ENCODE measurements at regions not wholly inside any gene's neighbourhood (a gene's known extent, or its start where the extent isn't known, plus 50 kb on each side); places are given as distances from the start of the nearest gene placed in this dataset.

DNA sequence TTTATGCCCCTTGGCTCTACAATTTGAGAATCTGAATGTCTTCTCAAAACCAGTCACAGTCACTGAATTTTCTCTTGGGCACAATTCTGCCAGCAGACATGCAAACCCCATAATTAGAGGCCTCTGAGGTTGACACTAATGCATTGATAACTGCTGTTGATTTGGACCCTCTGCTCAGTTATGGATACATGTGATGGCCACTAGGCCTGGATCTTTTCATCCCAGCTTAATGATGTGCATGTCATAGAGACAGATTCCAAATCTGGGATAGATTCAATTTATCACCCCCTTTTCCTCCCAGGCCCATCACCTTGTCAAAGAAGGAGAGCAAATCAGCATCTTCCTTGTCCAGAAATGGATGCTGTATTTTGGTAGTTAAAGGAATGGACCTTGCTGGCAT is 92.2 kb downstream of the C11orf91 start:
- ATAC-seq (no peak), DNase-seq (no peak)
- intact Hi-C loops (cut with DNase I), result no loop called here
- Histone ChIP-seq H3K27me3 (no peaks in the 10 kb centered on the region), H3K36me3 (no peaks in the 10 kb centered on the region), H3K27ac (no peak overlapping the region), H3K4me1 (no peaks in the 10 kb centered on the region), H3K9me3 (no peaks in the 10 kb centered on the region), H3K4me3 (no peak overlapping the region)
- TF ChIP-seq CTCF (IDR thresholded peaks at IDR 0.05), result no peak
- TF ChIP-seq POLR2A (IDR thresholded peaks at IDR 0.05), result no peak

DNA sequence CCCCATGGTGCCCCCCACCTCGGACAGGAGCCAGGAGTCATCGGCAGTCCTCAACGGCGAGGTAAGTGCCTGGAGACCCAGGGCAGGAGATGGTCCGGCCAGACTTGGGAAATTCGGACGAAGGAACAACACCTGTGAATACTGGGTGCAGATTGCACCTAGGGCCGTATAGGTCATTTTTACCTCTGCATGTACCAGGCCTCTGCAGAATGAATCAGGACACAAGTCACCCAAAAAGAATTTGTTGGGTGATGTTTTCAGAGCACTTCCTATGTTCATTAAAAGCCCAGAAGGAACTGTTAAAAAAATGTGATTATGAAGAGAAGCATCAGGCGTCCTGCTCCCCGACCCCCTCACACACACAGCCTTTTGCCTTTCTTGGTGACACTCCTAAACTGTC is 93.9 kb downstream of the C11orf91 start:
- WGBS, 4 donors, result 90 to 93% (median 91%) methylated on average over 10 of the region's 10 CpGs
- no peak overlapping the region for H3K27ac ChIP-seq

DNA sequence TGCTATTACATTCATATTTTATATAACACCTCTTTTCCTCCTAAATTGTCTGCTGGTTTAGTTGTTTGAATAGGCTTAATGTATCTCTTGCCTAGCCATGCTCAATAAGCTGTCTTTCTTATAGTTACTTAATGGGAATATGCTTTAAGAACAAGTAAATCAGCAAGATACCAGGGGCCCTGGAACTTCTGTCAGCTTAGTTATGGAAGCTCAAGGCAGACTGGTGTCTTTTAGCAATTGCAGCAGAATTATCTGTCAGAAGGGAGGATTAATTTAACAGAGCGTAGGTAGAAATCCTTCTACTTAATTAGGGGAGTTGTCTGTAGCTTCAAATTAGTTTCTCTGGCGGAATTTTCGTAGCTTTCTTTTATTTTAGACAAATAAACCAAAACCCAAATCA is 94.9 kb downstream of the C11orf91 start:
- Histone ChIP-seq H3K4me1 (no peaks in the 10 kb centered on the region), H3K27me3 (peaks cover 0 to 7% (median 0%) of the 10 kb centered on the region in 9 donors), H3K9me3 (no peaks in the 10 kb centered on the region), H3K36me3 (no peaks in the 10 kb centered on the region), H3K4me3 (no peak overlapping the region), H3K27ac (no peak overlapping the region)
- no peak for DNase-seq
- ATAC-seq, result no peak
- TF ChIP-seq CTCF (IDR thresholded peaks at IDR 0.05) (no peak), POLR2A (IDR thresholded peaks at IDR 0.05) (no peak)
- WGBS, 4 donors, result 89 to 93% (median 92%) methylated on average over 3 of the region's 3 CpGs
- intact Hi-C loops (cut with DNase I), result no loop called here

More for the DNA sequence above, 93.9 kb downstream of the C11orf91 start:
- ATAC-seq (no peak), DNase-seq (no peak)
- TF ChIP-seq CTCF (IDR thresholded peaks at IDR 0.05) (no peak), POLR2A (IDR thresholded peaks at IDR 0.05) (no peak)
- Histone ChIP-seq H3K9me3 (no peaks in the 10 kb centered on the region), H3K36me3 (no peaks in the 10 kb centered on the region), H3K27me3 (peaks cover 0 to under 1% (median 0%) of the 10 kb centered on the region in 9 donors), H3K4me3 (no peak overlapping the region), H3K4me1 (no peaks in the 10 kb centered on the region)
- intact Hi-C loops (cut with DNase I), result no loop called here

GRCh38 chr11:33598426-33599069 is 102.1 kb downstream of the C11orf91 start:
- ATAC-seq (no peak), DNase-seq (no peak)
- no peaks in the 10 kb centered on the region for H3K4me1 ChIP-seq
- H3K27me3 ChIP-seq, result peaks cover 0 to 20% (median 0%) of the 10 kb centered on the region in 9 donors
- intact Hi-C loops (cut with DNase I), result no loop called here
- no peak for TF ChIP-seq POLR2A (IDR thresholded peaks at IDR 0.05)
- TF ChIP-seq CTCF (IDR thresholded peaks at IDR 0.05), result no peak
- no peak overlapping the region for H3K4me3 ChIP-seq
- H3K27ac ChIP-seq, result no peak overlapping the region
- H3K36me3 ChIP-seq, result no peaks in the 10 kb centered on the region
- H3K9me3 ChIP-seq, result peaks cover 0 to 18% (median 9%) of the 10 kb centered on the region in 12 donors
- WGBS, 4 donors, result 70 to 77% (median 71%) methylated on average over 19 of the region's 19 CpGs

Measured in heart left ventricle (tissue), 16 donors.